HuH-7.5 (cell line): ENCODE measurements at regions not wholly inside any gene's neighbourhood (a gene's known extent, or its start where the extent isn't known, plus 50 kb on each side); places are given as distances from the start of the nearest gene placed in this dataset.

ENCODE experiments used
- DNase-seq: peaks from one replicate; pipeline ENCODE4 v3.0.0; 2011; ENCODE audit warnings: low spot score

DNA sequence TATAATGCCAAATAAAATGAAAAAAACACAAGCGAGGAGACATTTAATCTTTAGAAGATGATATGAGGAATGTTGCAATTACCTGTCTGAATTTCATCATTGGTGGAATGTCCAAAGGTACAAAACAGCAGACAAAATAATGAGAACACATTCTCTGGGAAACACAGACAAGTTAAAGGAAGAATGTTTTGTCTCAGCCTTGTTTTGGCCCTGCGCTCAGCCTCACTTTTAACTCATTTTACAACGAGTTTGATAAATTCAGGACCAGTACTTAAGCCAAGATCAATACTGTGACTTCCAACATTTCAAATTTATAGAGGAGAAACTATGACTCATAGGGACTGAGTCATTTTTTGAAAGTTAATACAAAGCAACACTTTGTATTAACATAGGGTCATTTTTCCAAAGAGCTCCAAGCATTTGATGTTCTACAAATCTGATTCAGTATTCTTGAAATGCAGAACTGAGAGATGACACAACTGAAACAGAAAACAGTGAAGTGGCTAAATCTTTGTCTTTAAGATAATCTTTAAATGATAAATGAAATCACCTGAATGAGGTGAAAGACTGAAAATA, 833.2 kb upstream of the CHAC2 start:
- no peak for DNase-seq

DNA sequence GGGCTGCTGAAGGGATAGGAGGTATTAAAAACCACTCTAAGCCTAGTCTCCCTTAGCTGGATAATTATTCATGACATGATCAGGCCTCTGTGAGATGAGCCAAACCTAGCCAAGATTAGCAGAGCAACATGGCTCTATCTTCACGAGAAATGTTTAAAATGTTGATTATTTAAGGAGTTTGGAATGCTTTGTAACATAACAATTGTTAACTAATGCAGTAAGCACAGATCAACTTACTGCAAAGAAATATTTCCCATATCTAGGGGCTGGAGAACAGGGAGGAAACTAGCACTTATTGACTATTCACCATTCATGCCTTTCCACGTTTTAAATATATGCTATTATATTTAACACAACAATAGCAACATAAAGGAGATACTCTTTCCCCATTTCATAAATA, 833.7 kb upstream of the CHAC2 start:
- DNase-seq: no peak

DNA sequence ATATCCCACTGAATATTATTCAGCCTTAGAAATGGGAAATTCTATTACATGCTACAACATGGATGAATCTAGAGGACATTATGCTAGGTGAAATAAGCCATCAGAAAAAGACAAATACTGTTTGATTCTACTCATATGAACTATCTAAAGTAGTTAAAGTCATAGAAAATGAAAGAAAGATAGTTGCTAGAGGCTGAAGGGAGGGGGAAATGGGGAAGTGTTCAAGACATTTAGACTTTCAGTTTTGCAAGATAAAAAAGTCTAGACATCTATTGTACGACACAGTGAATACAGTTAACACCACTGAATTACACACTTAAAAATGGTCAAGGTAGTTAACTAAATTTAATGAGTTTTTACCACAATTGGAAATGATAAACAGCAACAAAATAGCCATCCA, 835.9 kb upstream of the CHAC2 start:
- DNase-seq: no peak

DNA sequence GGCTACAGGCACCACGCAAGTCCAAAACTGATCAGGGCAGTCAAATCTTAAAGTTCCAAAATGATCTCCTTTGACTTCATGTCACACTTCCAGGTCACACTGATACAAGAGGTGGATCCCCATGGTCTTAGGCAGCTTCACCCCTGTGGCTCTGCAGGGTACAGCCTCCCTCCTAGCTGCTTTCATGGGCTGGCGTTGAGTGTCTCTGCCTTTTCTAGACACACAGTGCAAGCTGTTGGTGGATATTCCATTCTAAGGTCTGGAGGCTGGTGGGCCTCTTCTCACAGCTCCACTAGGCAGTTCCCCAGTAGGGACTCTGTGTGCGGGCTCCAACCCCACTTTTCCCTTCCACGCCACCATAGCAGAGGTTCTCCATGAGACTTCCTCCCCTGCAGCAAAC, 838.2 kb upstream of the CHAC2 start:
- no peak for DNase-seq

DNA sequence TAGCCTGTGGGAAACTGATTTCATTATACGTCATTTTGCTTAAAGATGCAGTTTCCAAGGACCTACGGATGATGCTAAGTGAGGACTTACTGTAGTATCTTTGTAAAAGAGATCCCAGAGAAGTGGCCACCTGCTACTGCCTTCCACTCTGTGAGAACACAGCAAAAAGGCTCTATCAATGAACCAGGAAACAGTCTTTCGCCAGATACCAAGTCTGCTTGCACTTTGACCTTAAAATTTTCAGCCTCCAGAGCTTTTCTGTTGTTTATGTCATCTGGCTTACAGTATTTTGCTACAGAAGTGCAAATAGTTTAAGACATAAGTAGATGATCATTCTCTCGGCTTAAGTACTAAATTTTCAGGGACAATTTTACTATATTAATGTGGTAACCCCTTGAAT, 847.9 kb upstream of the CHAC2 start:
- no peak for DNase-seq

DNA sequence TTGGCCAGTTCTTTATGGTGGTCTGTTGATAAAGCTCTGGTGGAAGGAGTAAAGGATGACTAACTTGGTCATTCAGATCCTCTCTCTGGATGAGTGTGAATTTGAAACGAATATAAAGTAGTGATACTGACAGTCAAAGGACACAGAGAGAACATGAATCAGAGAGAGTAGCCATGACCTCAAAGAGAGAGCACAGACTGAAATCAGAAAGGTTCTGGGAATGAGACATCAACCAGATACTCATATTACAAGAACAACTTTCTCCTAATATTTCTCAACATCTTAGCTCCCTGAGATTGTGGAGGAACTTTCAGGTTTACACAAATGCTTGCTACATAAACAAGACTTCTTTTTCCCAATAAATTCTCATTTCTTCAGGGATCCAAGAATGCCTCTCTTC, 849.1 kb upstream of the CHAC2 start:
- DNase-seq: no peak

DNA sequence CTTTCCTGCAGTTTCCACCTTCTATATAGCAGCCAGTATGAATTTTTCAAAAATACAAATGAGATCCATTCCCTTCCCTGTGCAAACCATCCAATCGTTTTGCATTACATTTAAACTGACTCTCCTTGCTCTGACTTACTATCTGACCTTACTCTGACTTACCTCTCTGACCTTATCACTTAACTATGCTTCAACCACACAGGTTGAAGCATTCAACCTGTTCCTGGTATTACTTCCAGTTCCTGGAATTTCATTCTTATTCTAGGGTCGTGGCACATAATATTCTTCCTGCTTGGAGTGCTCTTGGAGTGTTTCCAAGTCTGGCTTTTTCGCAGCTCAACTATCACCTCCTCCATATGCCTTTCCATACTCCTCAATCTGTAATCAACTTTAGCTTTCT, 850.6 kb upstream of the CHAC2 start:
- no peak for DNase-seq

DNA sequence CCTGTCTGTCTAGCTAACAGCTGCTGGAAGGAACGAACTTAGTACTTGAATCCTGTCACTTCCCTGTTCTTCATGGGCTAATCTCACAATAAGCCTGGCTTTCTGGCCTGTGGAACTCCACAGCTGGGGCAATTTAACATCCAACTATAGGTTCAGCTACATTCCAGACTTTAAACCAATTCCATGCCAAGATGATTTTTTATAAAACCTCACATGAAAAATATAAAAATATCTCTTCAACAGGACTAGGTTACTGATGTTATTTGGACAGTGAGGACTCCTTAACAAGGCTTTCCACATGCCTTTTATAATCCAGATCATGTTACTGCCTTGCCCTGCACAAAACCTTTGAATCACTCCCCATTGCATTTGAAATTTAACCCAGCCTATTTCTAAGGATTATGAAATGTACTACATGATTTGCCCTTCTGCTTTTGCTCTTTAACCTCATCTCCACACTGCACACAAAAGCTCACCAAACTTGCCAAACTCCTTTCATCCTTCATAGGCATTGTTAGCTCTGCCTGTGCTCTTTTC, 863.2 kb upstream of the CHAC2 start:
- DNase-seq: no peak

DNA sequence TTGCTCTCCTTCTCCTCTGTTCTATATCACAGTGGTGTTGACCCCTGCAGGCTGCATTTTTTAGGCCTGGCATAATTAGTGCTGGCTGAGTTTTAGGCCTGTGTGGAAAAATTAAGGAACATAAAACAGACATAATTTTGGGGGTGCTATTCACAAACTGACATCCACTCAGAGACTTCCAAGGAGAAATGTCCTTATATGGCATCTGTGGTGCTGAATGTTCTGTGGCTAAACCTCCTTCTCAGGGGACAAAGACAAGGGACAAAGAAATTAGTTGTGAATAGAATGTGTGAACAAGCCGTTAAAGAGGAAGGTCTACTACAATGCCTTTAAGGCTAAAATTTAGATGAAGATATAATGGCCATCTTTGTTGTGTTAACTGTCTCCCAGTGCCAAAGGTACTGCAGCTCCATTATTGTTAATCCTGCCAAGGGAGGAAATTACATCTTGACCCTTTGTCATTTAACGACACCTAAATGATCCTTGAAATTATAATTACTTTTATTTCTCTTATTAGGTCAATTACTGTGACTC, 870.0 kb upstream of the CHAC2 start:
- DNase-seq: no peak

DNA sequence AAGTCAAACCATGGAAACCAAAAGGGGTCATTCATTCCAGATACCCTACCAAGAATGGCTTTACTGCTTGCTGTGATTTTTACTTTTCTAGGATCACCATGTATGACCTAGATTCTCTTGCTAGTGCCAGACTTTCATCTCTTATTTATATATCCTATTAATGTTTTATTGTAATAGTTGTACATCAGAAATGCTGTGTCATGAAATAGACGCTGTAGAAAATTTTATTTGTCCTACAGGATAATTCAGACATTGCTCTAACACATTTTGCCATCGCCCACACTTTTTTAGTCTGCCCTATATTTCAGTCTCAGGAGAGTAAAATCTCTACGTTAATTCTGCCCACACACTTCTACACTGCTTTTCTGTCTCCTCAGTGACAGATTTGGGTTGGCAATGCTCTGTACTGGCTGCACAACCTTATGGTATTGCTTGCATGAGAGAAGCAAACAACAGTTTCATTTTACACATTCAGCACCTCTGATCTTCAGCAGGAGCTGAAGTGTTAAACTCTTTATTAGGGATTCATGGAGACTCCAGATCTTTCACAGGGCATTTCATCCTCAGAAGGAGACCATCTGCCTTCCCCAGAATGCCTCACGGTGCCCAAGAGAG, 871.8 kb upstream of the CHAC2 start:
- no peak for DNase-seq

DNA sequence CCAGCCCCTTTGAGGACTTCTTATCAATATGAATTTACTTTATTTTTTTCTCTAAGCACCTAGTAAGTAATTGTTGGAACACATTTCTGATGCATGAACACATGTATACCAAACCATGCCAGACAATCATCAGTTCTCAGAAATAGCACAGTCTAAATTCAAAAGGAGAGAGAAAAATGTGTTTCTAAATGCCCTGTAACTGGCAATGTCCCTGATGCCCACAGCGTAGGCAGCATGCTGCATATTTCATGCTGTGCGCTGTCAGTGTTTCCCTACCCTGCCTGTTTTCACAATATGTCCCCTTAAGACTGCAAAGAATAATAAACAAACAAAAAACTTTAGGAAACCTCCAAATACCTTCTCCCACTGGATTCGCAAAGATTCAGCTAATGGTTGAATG, 881.0 kb upstream of the CHAC2 start:
- no peak for DNase-seq

DNA sequence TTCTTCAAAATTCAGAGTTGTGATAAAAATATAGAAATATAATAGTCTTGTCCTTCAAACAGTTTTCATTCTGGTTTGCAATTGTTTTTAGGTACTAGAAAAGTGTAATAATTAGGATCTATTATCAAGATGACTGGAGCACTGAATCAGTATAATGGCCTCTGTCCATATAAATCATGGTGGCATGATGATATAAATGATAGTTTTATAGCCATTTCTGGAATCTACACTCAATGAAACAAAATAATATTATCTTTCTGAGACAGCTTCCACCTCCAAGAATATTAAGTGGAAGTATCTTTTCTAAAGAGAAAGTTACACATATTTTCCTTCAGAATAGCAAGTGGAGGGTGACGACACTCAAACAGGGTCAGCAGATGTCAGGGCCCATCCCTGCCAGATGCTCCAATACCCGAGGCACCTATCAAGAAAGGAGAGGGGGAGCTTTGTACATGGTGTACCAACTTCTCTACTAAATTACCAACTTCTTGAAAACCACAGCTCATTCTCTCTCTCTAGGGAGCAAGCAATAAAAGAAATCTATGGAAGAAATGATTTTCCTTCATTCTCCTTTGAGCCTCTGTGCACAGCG, 882.7 kb upstream of the CHAC2 start:
- DNase-seq: no peak

DNA sequence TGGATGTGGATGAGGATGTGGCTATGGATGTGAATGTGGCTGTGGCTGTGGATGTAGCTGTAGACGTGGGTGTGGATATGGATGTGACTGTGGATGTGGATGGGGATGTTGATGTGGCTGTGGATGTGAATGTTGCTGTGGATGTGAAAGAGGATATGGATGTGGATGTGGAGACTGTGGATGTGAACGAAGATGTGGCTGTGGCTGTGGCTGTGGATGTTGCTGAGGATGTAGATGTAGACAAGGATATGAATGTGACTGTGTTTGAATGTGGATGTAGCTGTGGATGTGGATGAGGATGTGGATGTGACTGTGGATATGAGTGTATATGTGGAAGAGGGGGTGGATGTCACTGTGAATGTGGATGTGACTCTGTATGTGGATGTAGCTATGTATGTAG, 884.6 kb upstream of the CHAC2 start:
- DNase-seq: no peak

DNA sequence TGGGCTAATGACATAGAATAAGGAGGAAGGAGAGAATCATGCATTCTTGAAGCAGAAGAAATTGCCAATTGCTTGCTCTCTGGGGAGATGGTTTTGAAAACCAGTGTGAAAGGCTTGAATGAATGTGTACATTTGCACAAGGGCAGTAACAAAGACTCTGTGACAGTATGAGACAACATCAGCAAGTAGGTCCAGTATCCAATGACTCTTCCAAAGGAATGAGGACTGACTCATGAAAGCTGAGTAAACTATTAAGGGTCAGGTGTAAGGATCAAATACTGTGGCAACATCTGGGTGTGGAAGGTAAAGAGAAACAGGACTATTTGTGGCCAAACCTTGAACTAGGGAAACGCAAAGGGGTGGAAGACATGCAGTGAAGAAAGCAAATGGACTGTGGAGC, 886.0 kb upstream of the CHAC2 start:
- no peak for DNase-seq

DNA sequence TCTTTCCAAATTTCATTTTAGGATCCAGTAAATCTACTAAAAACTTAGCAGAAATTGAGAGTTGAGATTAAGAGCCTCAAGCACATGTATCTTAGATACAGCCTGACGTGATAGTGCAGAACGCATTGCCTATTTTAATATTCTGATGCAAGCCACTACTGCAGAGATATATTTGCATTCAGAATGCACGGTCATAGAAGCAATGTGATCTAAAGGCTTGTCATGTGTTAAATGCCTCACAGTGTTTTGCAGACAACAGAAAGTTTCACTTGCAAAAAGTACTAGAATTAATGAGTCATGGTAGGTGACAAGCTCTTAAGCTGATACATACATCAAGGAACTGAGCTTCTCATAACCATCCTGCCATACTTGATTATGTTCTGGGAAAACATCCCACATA, 886.7 kb upstream of the CHAC2 start:
- no peak for DNase-seq

DNA sequence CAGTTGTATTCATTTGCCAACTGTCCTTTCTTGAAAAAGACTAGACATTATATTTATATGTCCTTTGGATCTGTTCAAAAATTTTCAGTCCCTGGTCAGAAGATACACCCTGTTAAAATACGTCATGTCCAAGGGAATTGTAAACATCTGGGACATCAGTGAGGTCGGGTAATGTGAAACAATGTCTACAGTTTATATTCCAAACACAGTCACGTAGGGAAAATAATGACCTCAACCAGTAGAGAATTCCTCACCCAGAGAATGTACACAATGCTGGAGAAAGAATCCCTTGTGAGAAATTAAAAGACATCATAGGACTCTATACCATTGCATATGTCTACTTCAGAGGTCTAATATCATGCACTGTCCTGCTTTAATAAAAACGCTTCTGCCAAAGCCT, 888.0 kb upstream of the CHAC2 start:
- DNase-seq: no peak

DNA sequence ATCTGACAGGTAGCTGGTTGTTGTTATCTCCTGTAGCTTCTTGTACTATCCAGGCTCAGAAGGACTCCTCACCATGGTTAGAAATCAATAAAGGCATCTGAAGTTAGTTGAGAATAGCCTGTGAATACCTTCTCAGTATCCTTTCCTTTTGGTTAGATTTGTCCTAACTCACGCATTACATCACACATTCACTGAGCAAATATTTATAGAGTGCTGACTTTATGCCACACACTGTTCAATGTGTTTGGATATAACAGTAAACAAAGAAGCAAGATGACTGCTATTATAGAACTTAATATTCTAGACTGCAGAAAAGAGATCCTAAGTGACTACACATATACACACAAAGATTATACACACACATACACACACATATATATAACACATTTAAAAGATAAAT, 889.9 kb upstream of the CHAC2 start:
- no peak for DNase-seq

DNA sequence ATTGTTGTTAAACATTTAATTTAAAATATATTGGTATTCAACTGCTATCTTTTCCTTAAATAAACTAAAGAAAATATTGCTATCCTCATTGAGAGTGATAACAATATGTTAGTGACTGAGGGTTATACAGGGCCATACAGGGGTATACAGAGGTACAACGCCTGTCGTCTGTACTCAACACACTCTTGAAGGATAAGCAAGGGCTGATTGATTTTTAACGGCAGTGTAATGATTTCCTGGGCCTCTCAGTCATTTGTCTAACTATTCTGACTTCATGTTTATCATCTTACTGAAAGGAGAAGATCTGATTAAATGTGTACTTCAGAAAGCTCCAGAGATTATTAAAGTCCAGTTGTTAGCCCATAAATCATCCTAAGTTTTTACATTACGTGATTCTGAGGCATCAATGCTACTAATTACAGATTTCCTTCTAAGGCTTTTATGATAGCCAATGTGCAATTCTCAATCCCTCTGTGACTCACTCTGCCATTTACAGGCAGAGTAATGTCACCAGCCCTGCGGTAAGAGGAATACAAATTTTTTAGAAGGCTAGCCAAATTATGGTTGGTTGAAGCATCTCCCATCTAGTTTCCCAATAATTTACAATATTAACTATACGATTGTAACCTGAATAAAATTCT, 893.0 kb upstream of the CHAC2 start:
- DNase-seq: no peak

DNA sequence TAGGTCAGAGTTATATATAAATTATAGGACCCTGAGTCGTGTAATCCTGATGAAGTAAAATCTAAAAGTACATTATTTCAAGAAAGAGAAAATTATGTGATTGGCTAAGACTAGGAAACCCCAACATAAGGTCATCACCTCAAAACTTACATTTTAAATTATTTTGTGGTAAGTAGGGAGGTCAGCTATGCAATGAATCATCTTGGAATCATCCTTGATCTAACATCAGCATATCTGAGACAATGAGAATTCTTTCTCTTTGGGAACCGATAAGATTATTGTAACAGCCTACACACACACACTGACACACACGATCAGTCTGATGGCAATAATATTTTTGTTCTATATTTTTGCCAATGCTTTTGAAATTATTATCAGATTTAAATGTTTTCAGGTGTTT, 904.8 kb upstream of the CHAC2 start:
- DNase-seq: no peak

DNA sequence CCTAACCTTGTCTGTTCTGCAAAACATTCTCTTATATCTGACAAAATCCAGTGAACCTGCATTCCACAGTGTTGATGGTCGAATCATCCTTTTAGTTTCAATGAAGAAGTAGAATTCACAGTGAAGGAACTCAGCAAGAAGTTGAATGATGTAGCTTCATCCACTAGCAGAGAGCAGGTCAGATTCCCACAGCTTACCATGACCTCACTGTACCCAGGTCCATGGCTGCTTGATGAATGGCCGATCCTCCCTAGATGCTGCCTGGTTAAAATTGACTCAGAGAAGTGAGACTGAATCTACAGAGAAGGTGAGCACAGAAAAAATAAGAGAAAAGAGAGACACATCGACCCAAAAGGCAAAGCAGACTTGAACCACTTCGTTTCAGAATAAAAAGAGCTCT, 906.0 kb upstream of the CHAC2 start:
- DNase-seq: no peak

DNA sequence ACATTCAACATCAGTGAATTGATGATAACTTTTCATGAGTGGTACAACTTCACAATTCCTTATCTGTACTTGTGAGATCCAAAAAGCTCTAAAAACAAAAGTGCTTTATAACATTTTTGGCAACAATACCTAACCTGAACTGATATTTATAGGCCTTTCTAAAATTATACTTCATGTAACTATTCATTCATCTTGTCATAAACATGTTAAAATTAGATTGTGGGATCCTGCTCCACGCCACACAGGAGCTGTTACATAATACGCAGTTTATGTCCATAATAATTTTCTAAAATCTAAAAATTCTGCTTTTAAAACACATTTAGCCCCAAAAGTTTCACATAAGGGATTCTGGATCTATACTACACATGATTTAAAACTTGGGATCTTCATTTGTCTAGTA, 908.5 kb upstream of the CHAC2 start:
- no peak for DNase-seq

DNA sequence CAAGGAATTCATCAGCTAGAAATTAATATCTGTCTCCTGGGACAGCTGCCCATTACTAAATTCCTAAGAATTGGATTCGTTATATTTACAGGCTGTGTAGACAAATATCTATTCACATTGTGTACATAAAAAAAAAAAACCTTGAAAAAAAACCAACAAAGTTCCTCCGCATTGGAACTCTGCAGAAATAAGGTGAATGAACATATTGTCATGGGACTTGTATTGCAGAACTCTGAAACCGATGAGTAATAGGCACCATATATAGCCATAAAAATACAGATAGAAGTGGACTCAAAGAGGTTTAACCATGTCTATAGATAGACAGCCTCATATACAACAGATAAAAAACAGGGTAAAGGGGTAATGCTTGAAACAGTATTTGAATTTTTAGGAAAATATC, 909.9 kb upstream of the CHAC2 start:
- DNase-seq: no peak

DNA sequence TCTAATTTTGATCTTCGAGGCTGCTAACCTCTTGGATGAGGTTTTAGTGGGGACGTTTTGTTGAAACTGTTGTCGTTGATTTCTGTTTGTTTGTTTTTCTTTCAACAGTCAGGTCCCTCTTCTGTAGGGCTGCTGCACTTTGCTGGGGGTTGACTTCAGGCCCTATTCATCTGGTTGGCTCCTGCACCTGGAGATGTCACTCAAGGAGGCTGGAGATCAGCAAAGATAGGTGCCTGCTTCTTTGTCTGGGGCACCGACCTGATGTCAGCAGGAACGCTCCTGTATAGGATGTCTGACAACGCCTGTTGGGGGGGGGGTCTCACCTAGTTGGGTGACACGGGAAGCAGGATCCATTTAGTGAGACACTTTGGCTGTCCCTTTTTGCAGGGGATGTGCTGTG, 915.6 kb upstream of the CHAC2 start:
- no peak for DNase-seq
